ENCODE measurements at regions not wholly inside any gene's neighbourhood (a gene's known extent, or its start where the extent isn't known, plus 50 kb on each side); places are given as distances from the start of the nearest gene placed in this dataset.

GRCh38 chr16:55001931-55002330 is 71.3 kb downstream of the IRX5 start:
- TF ChIP-seq POLR2AphosphoS5 (IDR thresholded peaks at IDR 0.05; ENCODE audit: insufficient read depth, low read depth, low read length) (no peak), EZH2 (IDR thresholded peaks at IDR 0.05; ENCODE audit: borderline replicate concordance, low read depth, low read length, severe bottlenecking) (no peak), POLR2A (IDR thresholded peaks at IDR 0.05; ENCODE audit: low read depth, low read length) (no peak), MAX (IDR thresholded peaks at IDR 0.05; ENCODE audit: insufficient read depth, insufficient read length) (no peak), CTCF (IDR thresholded peaks at IDR 0.05; ENCODE audit: extremely low read depth in 1 of 2, insufficient read depth in 1 of 2, low read depth in 1 of 2, low read length in 2 of 2) (no peak), FOS (IDR thresholded peaks at IDR 0.05; ENCODE audit: borderline replicate concordance, insufficient read depth, low read length) (no peak), GATA2 (IDR thresholded peaks at IDR 0.05; ENCODE audit: insufficient read depth, insufficient read length, low read depth, low read length) (no peak), MYC (IDR thresholded peaks at IDR 0.05; ENCODE audit: low read depth, low read length) (no peak), JUN (IDR thresholded peaks at IDR 0.05; ENCODE audit: borderline replicate concordance, insufficient read depth, insufficient read length, low read depth) (no peak)

All from endothelial cell of umbilical vein (primary cell).